Prostate gland (tissue), 2 donors: ENCODE measurements at regions not wholly inside any gene's neighbourhood (a gene's known extent, or its start where the extent isn't known, plus 50 kb on each side); places are given as distances from the start of the nearest gene placed in this dataset.
"Not testable (repeated sequence)": the region's sequence is repeated elsewhere in the genome, so short reads cannot be mapped to it uniquely, and the experiment has no call there.

Source experiments
- DNase-seq: peaks from one replicate; pipeline ENCODE4 v3.0.0-alpha.2; 2019; ENCODE audit warnings: low spot score
- H3K27ac ChIP-seq, 2 donors: fragments of 200-600 bp; sonication (generic); 2 replicates each; pipeline ENCODE4 v1.5.1; 2017 to 2019
- H3K27me3 ChIP-seq: fragments of 200-600 bp; sonication (generic); replicated peaks from 2 replicates; pipeline ENCODE4 v1.5.1; 2019; ENCODE audit not compliant: insufficient read depth
- H3K36me3 ChIP-seq, 2 donors: fragments of 200-600 bp; sonication (generic); 1 replicate in 1 of 2; 2 replicates in 1 of 2; pipeline versions ENCODE4 v1.5.1 to v1.8.1; 2017 to 2019
- H3K4me1 ChIP-seq: fragments of 200-600 bp; sonication (generic); replicated peaks from 2 replicates; pipeline ENCODE4 v1.5.1; 2019
- H3K4me3 ChIP-seq, 2 donors: fragments of 200-600 bp; sonication (generic); 2 replicates each; pipeline ENCODE4 v1.5.1; 2017 to 2019
- H3K9me3 ChIP-seq: fragments of 200-600 bp; sonication (generic); 2 replicates; pipeline ENCODE4 v1.5.1; 2017
- POLR2A ChIP-seq: fragments of 450-650 bp; IDR thresholded peaks from one replicate; pipeline ENCODE4 v1.6.1; 2016; ENCODE audit warnings: antibody characterized with exemption, mild to moderate bottlenecking
- POLR2AphosphoS5 ChIP-seq: sonication (generic); formaldehyde crosslinking; IDR thresholded peaks from one replicate; pipeline ENCODE4 v1.6.1; 2017; ENCODE audit warnings: antibody characterized with exemption
- WGBS: methylation state at CpG from one replicate; pipeline ENCODE4 v1.1.5; 2018; 5-methylcytosine and 5-hydroxymethylcytosine counted together
- intact Hi-C: fragments of 100-400 bp; cut with DNase I; formaldehyde crosslinking; loops from one replicate; pipeline ENCODE4 v1.14.2; 2022
- TF ChIP-seq, protein P1 (sequence below), 4 experiments: fragments of 200-600 bp in 2 of 4; fragments of 450-650 bp in 2 of 4; sonication (generic) in 2 of 4; IDR thresholded peaks; 1 replicate in 3 of 4; 2 replicates in 1 of 4; pipeline ENCODE4 v1.5.1; 2016 to 2019; ENCODE audit warnings: antibody characterized with exemption in 4 of 4, mild to moderate bottlenecking in 2 of 4, moderate library complexity in 2 of 4

DNA sequence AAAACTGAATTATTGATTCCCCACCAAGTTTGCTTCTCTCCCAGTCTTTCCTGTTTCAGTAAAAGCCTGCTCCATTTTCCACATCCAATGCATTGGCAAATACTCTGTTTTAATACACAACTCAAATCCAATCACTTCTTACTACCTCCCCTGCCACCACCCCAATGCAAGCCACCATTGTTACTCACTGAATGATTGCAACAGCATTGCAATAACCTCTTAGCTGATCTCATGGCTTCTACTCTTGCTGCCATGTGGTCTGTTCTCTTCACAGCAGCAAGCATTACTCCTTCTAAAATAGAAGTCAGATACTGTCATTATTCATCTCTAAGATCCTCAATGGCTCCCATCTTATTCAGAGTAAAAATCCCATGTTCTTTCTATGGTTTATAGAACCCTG, 123.4 kb downstream of the ATP6V1G3 start:
- Histone ChIP-seq H3K36me3 (no peaks in the 10 kb centered on the region), H3K27ac (no peak overlapping the region), H3K27me3 (no peaks in the 10 kb centered on the region), H3K9me3 (no peaks in the 10 kb centered on the region), H3K4me1 (no peaks in the 10 kb centered on the region), H3K4me3 (no peak overlapping the region)
- no peak for DNase-seq
- TF ChIP-seq, protein P1, sequence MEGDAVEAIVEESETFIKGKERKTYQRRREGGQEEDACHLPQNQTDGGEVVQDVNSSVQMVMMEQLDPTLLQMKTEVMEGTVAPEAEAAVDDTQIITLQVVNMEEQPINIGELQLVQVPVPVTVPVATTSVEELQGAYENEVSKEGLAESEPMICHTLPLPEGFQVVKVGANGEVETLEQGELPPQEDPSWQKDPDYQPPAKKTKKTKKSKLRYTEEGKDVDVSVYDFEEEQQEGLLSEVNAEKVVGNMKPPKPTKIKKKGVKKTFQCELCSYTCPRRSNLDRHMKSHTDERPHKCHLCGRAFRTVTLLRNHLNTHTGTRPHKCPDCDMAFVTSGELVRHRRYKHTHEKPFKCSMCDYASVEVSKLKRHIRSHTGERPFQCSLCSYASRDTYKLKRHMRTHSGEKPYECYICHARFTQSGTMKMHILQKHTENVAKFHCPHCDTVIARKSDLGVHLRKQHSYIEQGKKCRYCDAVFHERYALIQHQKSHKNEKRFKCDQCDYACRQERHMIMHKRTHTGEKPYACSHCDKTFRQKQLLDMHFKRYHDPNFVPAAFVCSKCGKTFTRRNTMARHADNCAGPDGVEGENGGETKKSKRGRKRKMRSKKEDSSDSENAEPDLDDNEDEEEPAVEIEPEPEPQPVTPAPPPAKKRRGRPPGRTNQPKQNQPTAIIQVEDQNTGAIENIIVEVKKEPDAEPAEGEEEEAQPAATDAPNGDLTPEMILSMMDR (IDR thresholded peaks at IDR 0.05), result no peak
- TF ChIP-seq POLR2AphosphoS5 (no peak), POLR2A (no peak)
- intact Hi-C loops, result no loop called here

DNA sequence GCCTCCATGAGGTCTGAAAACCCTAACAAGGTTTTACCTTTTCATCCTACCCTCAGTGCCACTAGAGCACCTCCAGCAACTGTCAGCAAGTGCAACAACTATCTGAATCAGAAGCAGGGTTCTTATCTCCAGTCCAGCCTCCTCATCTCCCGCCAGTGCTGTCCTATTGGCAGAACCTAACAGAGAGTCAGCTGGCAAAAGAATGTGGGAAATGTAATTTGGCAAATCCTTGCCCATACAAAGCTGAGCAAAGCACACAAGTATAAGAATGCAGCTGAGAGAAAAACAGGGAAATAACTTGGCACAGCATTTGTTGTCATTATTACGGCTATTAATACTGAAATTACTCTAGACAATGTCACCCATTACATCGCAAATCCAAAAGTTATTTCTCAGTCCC, 124.2 kb downstream of the ATP6V1G3 start:
- Histone ChIP-seq H3K4me3 (no peak overlapping the region), H3K4me1 (no peaks in the 10 kb centered on the region), H3K9me3 (no peaks in the 10 kb centered on the region), H3K27me3 (no peaks in the 10 kb centered on the region), H3K36me3 (no peaks in the 10 kb centered on the region), H3K27ac (no peak overlapping the region)
- intact Hi-C loops, result no loop called here
- DNase-seq, result no peak
- 33% methylated on average over 3 of the region's 3 CpGs for WGBS
- TF ChIP-seq, protein P1 (IDR thresholded peaks at IDR 0.05), result no peak
- no peak for TF ChIP-seq POLR2A
- no peak for TF ChIP-seq POLR2AphosphoS5

GRCh38 chr1:198411240-198411639, 129.2 kb downstream of the ATP6V1G3 start:
- DNase-seq, result no peak
- Histone ChIP-seq H3K4me3 (no peak overlapping the region), H3K27ac (no peak overlapping the region), H3K36me3 (no peaks in the 10 kb centered on the region), H3K27me3 (no peaks in the 10 kb centered on the region), H3K4me1 (no peaks in the 10 kb centered on the region), H3K9me3 (no peaks in the 10 kb centered on the region)
- TF ChIP-seq, protein P1 (IDR thresholded peaks at IDR 0.05), result no peak
- TF ChIP-seq POLR2A (no peak), POLR2AphosphoS5 (no peak)
- intact Hi-C loops, result no loop called here

- H3K27ac ChIP-seq, result no peak overlapping the region
- TF ChIP-seq POLR2AphosphoS5 (no peak), POLR2A (no peak)
- TF ChIP-seq, protein P1 (IDR thresholded peaks at IDR 0.05), result no peak
- intact Hi-C loops, result no loop called here
- 92% methylated on average over 2 of the region's 2 CpGs for WGBS
- no peak overlapping the region for H3K4me3 ChIP-seq
- no peak for DNase-seq
- H3K27me3 ChIP-seq, result no peaks in the 10 kb centered on the region
- H3K4me1 ChIP-seq, result no peaks in the 10 kb centered on the region
- H3K36me3 ChIP-seq, result no peaks in the 10 kb centered on the region
- no peaks in the 10 kb centered on the region for H3K9me3 ChIP-seq
Observed at GRCh38 chr1:198408716-198409115, 131.8 kb downstream of the ATP6V1G3 start.

- H3K36me3 ChIP-seq, DNase-seq, H3K27me3 ChIP-seq, H3K4me3 ChIP-seq, H3K9me3 ChIP-seq, H3K4me1 ChIP-seq, intact Hi-C loops, H3K27ac ChIP-seq: not testable (repeated sequence)
- WGBS, result 82% methylated on average over 8 of the region's 8 CpGs
Observed at GRCh38 chr1:198404632-198405031, 135.8 kb downstream of the ATP6V1G3 start.
